ENCODE measurements at regions not wholly inside any gene's neighbourhood (a gene's known extent, or its start where the extent isn't known, plus 50 kb on each side); places are given as distances from the start of the nearest gene placed in this dataset.

- TF ChIP-seq CTCF (IDR thresholded peaks at IDR 0.05; ENCODE audit: low read depth, low read length) (no peak), MAX (IDR thresholded peaks at IDR 0.05; ENCODE audit: low read depth, low read length) (no peak)
These were observed 127.5 kb upstream of the SLC1A4 start for GRCh38 chr2:64861452-64862397.

Data from NB4 (cell line).